ENCODE measurements at regions not wholly inside any gene's neighbourhood (a gene's known extent, or its start where the extent isn't known, plus 50 kb on each side); places are given as distances from the start of the nearest gene placed in this dataset.

DNA sequence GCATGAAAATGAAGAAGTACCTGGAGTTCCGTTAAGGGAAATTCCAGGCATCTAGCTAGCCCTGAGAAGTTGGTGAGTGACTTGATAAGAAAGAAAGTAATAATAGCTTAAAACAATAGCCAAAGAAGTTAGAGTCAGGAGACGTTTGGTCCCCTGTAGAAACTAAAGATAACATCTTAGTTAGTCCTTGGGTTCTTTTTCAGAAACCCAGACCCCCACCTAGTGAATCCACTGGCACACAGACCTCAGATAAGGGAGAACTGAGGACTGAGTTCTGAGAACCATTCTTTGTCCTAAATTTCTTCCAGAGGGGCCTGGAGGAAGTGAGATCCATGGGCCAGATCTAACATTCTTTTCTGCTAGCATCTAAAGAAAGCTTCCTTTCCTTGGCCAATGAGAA lies 335.4 kb downstream of the SLC4A3 start:
- DNase-seq, result no peak

DNA sequence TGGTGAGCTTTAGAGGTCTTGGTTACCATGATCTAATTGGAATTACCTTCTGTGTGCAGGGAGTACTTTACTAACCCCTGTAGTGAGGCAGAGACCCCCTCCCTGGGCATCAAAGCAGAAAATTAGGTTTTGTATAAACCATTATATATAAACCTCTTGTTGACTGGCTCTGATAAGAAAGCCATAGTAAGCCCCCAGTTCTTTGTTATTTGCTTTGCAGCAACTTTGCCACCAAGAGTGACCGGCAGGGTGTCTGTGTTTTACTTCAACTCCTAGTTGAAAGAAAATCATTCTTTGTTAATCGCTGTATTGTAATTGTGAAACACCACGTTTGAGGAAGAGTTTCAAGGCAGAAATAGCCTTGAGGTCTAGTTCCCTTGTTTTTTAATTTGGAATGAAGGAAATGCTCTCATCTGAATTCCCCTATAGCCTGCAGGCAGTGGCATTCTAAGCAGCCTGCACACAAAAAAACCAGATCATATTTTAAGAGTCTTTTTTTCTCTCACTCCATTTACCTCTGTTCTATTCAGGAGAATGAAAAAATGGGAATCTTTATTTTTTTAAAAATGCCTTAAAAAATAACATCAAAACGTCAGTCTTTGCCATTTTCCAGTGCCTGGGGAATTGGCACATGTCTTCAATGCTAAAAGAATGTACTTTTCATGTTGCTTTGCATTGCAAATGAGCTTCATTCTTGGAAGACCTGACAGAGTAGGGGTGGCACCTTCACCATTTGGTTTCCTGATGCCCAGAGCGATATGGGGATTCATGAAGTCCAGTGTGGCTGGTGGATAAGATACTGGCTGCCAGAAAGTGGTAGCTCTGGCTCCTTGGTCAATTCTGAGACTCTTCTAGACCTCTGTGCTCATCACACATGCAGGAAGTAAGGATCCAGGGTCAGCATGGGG lies 338.1 kb downstream of the SLC4A3 start:
- no peak for DNase-seq

DNA sequence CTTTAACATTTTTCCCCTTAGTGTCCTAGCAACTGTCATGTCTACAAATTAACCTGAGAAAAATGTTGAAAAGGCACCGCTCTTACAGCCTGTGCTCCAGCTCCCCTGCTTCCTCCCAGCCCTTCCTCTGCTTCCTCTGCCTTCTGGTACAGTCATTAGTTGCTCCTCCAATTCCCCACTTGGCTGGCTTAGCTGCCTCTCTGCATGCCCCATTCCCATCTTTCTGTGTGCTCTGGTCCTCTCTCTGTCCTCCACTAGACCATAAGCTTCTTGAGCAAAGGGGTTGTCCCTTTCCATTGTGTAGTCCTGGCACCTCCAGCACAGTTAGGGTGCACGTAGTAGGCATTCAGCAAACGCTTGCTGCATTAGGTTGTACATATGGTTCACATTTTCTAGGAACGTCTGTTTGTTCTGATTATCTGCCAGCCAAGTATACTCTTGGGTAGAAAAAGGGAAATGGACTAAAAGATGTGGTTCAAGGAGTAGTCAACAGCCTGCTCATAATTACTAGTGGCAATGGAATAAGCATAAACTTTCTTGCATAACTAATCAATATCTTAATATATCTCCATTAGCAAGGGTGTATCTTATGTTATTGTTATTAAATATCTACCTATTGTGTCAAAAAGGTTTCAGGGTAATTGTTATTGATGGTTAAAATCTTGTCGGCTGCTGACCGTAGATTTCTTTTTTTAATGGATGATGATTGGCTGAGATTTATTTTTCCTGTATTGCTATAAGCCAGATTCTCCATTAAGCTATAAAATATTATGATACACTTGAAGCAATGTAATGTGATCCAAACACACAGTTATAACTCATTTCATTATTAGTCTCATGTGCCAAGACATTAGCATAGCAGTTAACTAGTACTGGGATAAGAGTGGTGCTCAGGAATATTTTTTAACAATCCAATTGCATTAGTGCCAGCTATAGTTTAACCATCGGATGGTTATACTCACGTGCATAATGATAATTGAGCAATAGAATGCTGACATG lies 340.1 kb downstream of the SLC4A3 start:
- DNase-seq, result no peak

GRCh38 chr2:219968685-219969345 lies 341.4 kb downstream of the SLC4A3 start:
- DNase-seq, result no peak

DNA sequence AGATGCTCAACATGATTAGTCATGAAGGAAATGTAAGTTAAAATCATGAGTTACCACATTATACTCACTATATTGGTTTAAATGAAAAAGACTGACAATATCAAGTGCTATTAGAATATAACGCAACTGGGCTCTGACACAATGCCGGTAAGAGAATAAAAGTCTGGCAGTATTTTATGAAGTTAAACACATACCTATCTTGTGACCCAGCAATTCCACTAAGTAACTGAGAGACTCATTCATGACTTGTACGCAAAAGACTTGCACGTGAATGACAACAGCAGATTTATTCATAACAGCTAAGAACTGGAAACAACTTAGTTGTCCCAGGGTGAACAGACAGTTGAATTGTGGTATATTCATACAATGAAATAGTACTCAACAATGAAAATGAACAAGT lies 342.1 kb downstream of the SLC4A3 start:
- no peak for DNase-seq

DNA sequence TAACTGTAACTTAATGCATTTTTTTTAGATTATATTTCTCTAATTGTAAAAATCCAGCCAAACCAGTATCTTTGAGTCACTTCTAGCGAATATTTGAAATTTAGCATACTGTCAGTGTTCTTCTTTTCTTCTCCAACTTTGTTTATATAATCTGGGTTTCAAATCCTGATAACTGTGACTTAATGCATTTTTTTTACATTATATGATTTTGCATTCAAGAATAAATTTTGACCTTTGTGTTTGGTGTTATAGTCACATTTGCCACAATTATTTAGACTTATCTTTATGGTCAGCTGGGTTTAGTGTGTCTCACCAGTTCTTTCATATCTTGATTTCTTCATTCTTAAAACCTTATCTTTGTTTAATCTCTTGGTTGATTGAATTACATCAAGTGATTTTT lies 345.7 kb downstream of the SLC4A3 start:
- DNase-seq, result no peak

GRCh38 chr2:219976871-219977270 lies 349.4 kb downstream of the SLC4A3 start:
- DNase-seq, result no peak

DNA sequence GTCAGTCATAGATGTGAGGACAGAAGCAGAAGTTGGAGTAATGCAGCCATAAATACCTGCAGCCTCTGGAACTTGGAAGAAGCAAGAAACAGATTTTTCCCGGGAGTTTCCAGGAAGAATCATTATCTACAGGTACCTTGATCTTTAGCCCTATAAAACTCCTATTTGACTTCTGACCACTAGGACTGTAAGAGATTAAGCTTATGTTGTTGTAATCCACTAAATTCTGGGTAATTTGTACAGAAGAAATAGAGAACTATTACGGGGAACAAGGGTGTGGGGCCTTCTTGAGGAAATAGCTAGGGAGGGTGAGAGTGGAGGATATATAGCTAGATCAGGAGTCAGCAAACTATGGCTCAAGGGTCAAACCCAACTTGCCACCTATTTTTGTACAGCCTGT lies 353.2 kb downstream of the SLC4A3 start:
- DNase-seq, result no peak

GRCh38 chr2:219983836-219984235 lies 356.4 kb downstream of the SLC4A3 start:
- no peak for DNase-seq

- no peak for DNase-seq
Observed at GRCh38 chr2:219985017-219985416, 357.6 kb downstream of the SLC4A3 start.

DNA sequence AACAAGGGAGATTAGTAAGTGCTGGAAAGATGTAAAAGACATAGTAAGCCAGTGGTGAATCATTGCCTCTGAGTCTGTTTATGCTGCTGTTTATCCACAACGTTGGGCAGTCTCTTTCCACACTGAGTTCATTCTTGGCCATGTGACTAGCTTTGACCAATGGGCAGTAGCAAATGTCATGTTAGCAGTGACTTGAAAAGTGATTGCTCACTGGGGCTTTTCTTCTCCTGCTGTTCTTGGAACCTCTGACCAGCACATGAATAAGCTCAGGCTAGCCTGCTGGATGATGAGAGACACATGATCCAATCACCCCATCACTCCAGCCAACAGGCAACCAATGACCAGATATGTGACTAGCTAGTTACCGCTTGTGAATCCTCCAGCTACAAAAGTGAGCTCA lies 360.4 kb downstream of the SLC4A3 start:
- no peak for DNase-seq

DNA sequence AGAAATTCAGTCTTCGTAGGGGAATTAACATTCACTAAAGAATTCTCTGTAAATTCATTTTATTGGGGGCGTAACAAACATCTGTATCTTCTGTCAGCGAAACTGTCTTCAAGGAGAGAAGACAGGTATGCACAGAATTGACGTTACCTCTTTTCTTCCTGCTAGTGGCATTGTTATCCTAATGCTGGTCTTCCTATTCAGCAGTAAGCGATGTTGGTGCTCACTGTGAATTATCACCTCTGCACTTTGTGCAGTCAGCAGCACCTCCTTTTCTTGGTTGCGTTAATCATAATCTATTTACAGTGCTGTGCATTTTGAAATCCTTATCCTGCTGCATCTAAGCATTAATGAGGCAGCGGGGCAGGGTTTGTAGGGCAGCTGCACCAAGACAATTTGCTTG lies 362.3 kb downstream of the SLC4A3 start:
- DNase-seq, result no peak

DNA sequence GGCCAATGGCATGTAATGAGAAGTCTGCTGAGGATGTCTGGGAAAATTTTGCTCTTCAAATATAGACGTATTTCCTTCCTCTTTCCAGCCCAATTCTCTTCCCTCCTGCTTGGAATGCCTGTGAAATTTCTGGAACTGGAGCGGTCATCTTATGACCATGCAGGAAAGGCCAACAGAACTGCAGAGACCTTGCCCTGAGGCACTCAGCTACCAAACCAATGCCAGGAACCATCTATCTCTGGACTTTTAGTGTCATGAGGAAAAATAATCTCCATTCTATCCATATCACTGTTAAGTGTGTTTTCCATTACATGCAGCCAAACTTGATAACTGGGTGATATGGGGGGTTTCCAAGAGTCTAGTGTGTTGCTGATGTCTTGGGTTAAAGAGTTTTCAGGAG lies 363.7 kb downstream of the SLC4A3 start:
- no peak for DNase-seq

DNA sequence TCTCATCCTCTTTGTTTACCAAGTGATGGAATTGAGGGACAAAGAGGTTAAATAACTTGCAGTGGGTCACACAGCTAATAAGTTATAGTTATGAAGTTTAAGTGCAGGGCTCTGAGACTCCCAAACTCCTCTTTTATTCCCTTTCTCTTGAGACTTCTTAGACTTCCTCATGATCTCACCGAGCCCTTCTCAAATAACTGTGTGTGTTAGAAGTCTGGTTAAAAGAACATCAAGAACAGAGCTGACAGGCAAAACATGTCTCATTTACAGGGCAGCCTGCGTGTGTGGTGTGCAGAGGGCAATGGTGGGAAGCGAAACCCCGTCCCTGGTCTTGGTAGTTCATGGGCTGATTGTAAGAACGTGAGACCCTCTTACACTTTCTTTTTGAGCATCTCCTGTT lies 368.0 kb downstream of the SLC4A3 start:
- no peak for DNase-seq

GRCh38 chr2:219995991-219996765 lies 368.7 kb downstream of the SLC4A3 start:
- DNase-seq, result no peak

- DNase-seq, result no peak
Observed at GRCh38 chr2:219997341-219997851, 370.0 kb downstream of the SLC4A3 start.

DNA sequence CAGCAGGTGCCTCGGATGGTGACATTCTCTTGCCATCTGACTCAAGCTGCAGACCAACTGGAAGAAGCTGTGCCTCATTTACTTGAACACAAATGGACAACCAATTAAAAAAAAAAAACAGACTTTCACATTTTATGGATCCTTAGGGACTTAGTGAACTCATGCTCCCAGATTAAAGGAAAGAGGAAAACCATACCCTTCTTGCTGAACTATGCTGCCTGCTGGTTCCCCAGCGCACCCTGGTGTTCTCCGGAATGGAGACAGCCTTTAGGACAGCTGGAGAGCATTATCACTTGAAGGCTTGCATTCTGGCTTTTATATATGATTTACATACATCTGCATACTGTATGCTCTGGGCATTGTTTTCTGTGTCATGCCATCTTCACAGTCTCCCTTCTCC lies 370.7 kb downstream of the SLC4A3 start:
- DNase-seq, result no peak

GRCh38 chr2:219998714-219999227 lies 371.3 kb downstream of the SLC4A3 start:
- DNase-seq, result no peak

GRCh38 chr2:220000080-220000479 lies 372.6 kb downstream of the SLC4A3 start:
- DNase-seq, result no peak

- no peak for DNase-seq
Observed at GRCh38 chr2:220000586-220000985, 373.2 kb downstream of the SLC4A3 start.

GRCh38 chr2:220001751-220002150 lies 374.3 kb downstream of the SLC4A3 start:
- no peak for DNase-seq

GRCh38 chr2:220002251-220002650 lies 374.8 kb downstream of the SLC4A3 start:
- no peak for DNase-seq

All from CD4-positive, alpha-beta T cell treated with Interferon alpha-2 for 1 hour (primary cell).